ENCODE measurements at regions not wholly inside any gene's neighbourhood (a gene's known extent, or its start where the extent isn't known, plus 50 kb on each side); places are given as distances from the start of the nearest gene placed in this dataset.

- Histone ChIP-seq H3K79me2 (ENCODE audit: low read depth) (no peaks in the 10 kb centered on the region), H3K9me3 (ENCODE audit: low read depth) (peaks cover 4% of the 10 kb centered on the region), H3K27ac (no peak overlapping the region), H3K4me1 (no peaks in the 10 kb centered on the region), H4K20me1 (ENCODE audit: low read depth) (no peaks in the 10 kb centered on the region), H3K36me3 (no peaks in the 10 kb centered on the region), H3K27me3 (no peaks in the 10 kb centered on the region), H3F3A (ENCODE audit: low read depth) (no peaks in the 10 kb centered on the region), H3K4me3 (no peak overlapping the region), H3K4me2 (no peak overlapping the region), H3K9ac (no peak overlapping the region), H2AFZ (replicated peaks) (no peak overlapping the region)
- TF ChIP-seq, protein P1, sequence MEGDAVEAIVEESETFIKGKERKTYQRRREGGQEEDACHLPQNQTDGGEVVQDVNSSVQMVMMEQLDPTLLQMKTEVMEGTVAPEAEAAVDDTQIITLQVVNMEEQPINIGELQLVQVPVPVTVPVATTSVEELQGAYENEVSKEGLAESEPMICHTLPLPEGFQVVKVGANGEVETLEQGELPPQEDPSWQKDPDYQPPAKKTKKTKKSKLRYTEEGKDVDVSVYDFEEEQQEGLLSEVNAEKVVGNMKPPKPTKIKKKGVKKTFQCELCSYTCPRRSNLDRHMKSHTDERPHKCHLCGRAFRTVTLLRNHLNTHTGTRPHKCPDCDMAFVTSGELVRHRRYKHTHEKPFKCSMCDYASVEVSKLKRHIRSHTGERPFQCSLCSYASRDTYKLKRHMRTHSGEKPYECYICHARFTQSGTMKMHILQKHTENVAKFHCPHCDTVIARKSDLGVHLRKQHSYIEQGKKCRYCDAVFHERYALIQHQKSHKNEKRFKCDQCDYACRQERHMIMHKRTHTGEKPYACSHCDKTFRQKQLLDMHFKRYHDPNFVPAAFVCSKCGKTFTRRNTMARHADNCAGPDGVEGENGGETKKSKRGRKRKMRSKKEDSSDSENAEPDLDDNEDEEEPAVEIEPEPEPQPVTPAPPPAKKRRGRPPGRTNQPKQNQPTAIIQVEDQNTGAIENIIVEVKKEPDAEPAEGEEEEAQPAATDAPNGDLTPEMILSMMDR (IDR thresholded peaks at IDR 0.05): no peak
- TF ChIP-seq EZH2 (IDR thresholded peaks at IDR 0.05): no peak
- H3K9me3 Mint-ChIP-seq: no peaks in the 10 kb centered on the region
- H3K4me3 Mint-ChIP-seq: no peak overlapping the region
- no peaks in the 10 kb centered on the region for H3K27me3 Mint-ChIP-seq (ENCODE audit: insufficient read depth, low read depth)
- H3K27ac Mint-ChIP-seq: no peak overlapping the region
- no peak for DNase-seq (ENCODE audit: low spot score)
- no peaks in the 10 kb centered on the region for H3K4me1 Mint-ChIP-seq
- no peaks in the 10 kb centered on the region for H3K36me3 Mint-ChIP-seq
Measured at GRCh38 chr5:116911074-116911473, 336.5 kb upstream of the SEMA6A start.

DNA sequence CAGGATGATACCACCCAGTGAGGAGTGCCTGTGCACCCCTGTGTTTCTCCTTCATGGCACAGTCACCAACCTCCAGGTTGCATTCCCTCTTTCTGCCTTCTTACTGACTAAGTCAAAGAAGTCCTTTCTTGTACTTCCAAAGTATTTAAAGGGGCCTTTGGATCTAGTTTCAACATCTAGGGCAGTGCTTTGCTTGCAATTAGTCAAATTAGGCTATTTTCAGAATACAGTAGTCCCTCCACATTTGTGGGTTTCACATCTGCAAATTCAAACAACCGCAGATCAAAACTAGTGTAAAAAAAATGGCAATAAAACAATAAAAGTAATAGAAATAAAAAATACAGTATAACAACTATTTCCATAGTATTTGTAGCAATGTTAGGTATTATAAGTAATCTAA lies 333.9 kb upstream of the SEMA6A start:
- Histone ChIP-seq H3K4me1 (no peaks in the 10 kb centered on the region), H3K9ac (no peak overlapping the region), H3F3A (ENCODE audit: low read depth) (no peaks in the 10 kb centered on the region), H2AFZ (replicated peaks) (no peak overlapping the region), H4K20me1 (ENCODE audit: low read depth) (no peaks in the 10 kb centered on the region), H3K27me3 (no peaks in the 10 kb centered on the region), H3K79me2 (ENCODE audit: low read depth) (no peaks in the 10 kb centered on the region), H3K9me3 (ENCODE audit: low read depth) (no peaks in the 10 kb centered on the region), H3K4me3 (no peak overlapping the region), H3K27ac (no peak overlapping the region), H3K4me2 (no peak overlapping the region), H3K36me3 (no peaks in the 10 kb centered on the region)
- Mint-ChIP-seq H3K36me3 (no peaks in the 10 kb centered on the region), H3K4me3 (no peak overlapping the region), H3K27me3 (ENCODE audit: insufficient read depth, low read depth) (no peaks in the 10 kb centered on the region), H3K4me1 (no peaks in the 10 kb centered on the region), H3K27ac (no peak overlapping the region), H3K9me3 (no peaks in the 10 kb centered on the region)
- DNase-seq (ENCODE audit: low spot score): no peak
- TF ChIP-seq EZH2 (IDR thresholded peaks at IDR 0.05) (no peak), EZH2phosphoT487 (IDR thresholded peaks at IDR 0.05) (no peak)
- TF ChIP-seq, protein P1 (IDR thresholded peaks at IDR 0.05): no peak

- H3K9ac ChIP-seq: no peak overlapping the region
- H3K27ac Mint-ChIP-seq: no peak overlapping the region
- H3K4me3 Mint-ChIP-seq: no peak overlapping the region
- no peaks in the 10 kb centered on the region for H3F3A ChIP-seq (ENCODE audit: low read depth)
- H2AFZ ChIP-seq (replicated peaks): peak overlapping the region; percentile 39
- H3K4me2 ChIP-seq: no peak overlapping the region
- H3K27ac ChIP-seq: no peak overlapping the region
- H3K4me1 ChIP-seq: no peaks in the 10 kb centered on the region
- H3K4me3 ChIP-seq: no peak overlapping the region
- H3K36me3 ChIP-seq: no peaks in the 10 kb centered on the region
- TF ChIP-seq EZH2phosphoT487 (IDR thresholded peaks at IDR 0.05): no peak
- no peak for TF ChIP-seq EZH2 (IDR thresholded peaks at IDR 0.05)
- TF ChIP-seq, protein P1 (IDR thresholded peaks at IDR 0.05): no peak
- no peak for DNase-seq (ENCODE audit: low spot score)
- H3K9me3 Mint-ChIP-seq: no peaks in the 10 kb centered on the region
- H4K20me1 ChIP-seq (ENCODE audit: low read depth): no peaks in the 10 kb centered on the region
- H3K9me3 ChIP-seq (ENCODE audit: low read depth): no peaks in the 10 kb centered on the region
- no peaks in the 10 kb centered on the region for H3K79me2 ChIP-seq (ENCODE audit: low read depth)
- no peaks in the 10 kb centered on the region for H3K4me1 Mint-ChIP-seq
- no peaks in the 10 kb centered on the region for H3K27me3 ChIP-seq
- H3K36me3 Mint-ChIP-seq: no peaks in the 10 kb centered on the region
- no peaks in the 10 kb centered on the region for H3K27me3 Mint-ChIP-seq (ENCODE audit: insufficient read depth, low read depth)
Measured at GRCh38 chr5:116905885-116906284, 331.3 kb upstream of the SEMA6A start.

GRCh38 chr5:116900793-116901192 lies 326.2 kb upstream of the SEMA6A start:
- no peak overlapping the region for H3K4me3 Mint-ChIP-seq
- Histone ChIP-seq H3K27me3 (no peaks in the 10 kb centered on the region), H3F3A (ENCODE audit: low read depth) (no peaks in the 10 kb centered on the region), H4K20me1 (ENCODE audit: low read depth) (no peaks in the 10 kb centered on the region), H3K27ac (no peak overlapping the region), H3K36me3 (no peaks in the 10 kb centered on the region), H3K4me3 (no peak overlapping the region), H3K9ac (no peak overlapping the region), H2AFZ (replicated peaks) (no peak overlapping the region), H3K9me3 (ENCODE audit: low read depth) (no peaks in the 10 kb centered on the region), H3K79me2 (ENCODE audit: low read depth) (no peaks in the 10 kb centered on the region), H3K4me1 (peaks cover 5% of the 10 kb centered on the region), H3K4me2 (no peak overlapping the region)
- H3K27me3 Mint-ChIP-seq (ENCODE audit: insufficient read depth, low read depth): peaks cover 2% of the 10 kb centered on the region
- TF ChIP-seq, protein P1 (IDR thresholded peaks at IDR 0.05): no peak
- TF ChIP-seq EZH2phosphoT487 (IDR thresholded peaks at IDR 0.05) (no peak), EZH2 (IDR thresholded peaks at IDR 0.05) (no peak)
- H3K9me3 Mint-ChIP-seq: no peaks in the 10 kb centered on the region
- H3K27ac Mint-ChIP-seq: no peak overlapping the region
- no peaks in the 10 kb centered on the region for H3K4me1 Mint-ChIP-seq
- H3K36me3 Mint-ChIP-seq: no peaks in the 10 kb centered on the region
- DNase-seq (ENCODE audit: low spot score): no peak

All from neural progenitor cell (in vitro differentiated cells).